Activated naive CD8-positive, alpha-beta T cell treated with anti-CD3 and anti-CD28 coated beads, Interleukin-2, amount 10 ng/mL, durations not matched to agents 7 days and 5 days (primary cell): ENCODE measurements at regions not wholly inside any gene's neighbourhood (a gene's known extent, or its start where the extent isn't known, plus 50 kb on each side); places are given as distances from the start of the nearest gene placed in this dataset.
"Not testable (repeated sequence)": the region's sequence is repeated elsewhere in the genome, so short reads cannot be mapped to it uniquely, and the experiment has no call there.

ENCODE experiments used
- ATAC-seq: fragments of 150-1000 bp; cut with Tn5 transposase; one replicate; pipeline ENCODE4 v1.10.0; 2021; ENCODE audit warnings: low read depth, moderate library complexity
- POLR2A ChIA-PET: fragments of 350-600 bp; sonication (Branson Sonifier 250); formaldehyde crosslinking; loops from one replicate; lab custom pipeline; 2021; ENCODE audit warnings: antibody characterized with exemption; lab: Charles Lee
- DNase-seq: peaks from one replicate; pipeline ENCODE4 v3.0.0; 2021
- H3K27ac Mint-ChIP-seq: one replicate; pipeline ENCODE4 v1.8.0; 2022; ENCODE audit warnings: mild to moderate bottlenecking, mixed read lengths
- H3K27me3 Mint-ChIP-seq: one replicate; pipeline ENCODE4 v1.8.0; 2022; ENCODE audit warnings: mild to moderate bottlenecking, moderate library complexity, mixed read lengths
- H3K36me3 Mint-ChIP-seq: one replicate; pipeline ENCODE4 v1.8.0; 2021; ENCODE audit warnings: mild to moderate bottlenecking, mixed read lengths
- H3K4me1 Mint-ChIP-seq: one replicate; pipeline ENCODE4 v1.8.0; 2021; ENCODE audit warnings: mixed read lengths
- H3K4me3 Mint-ChIP-seq: one replicate; pipeline ENCODE4 v1.8.0; 2022; ENCODE audit warnings: mild to moderate bottlenecking, moderate library complexity, mixed read lengths
- H3K9me3 Mint-ChIP-seq: one replicate; pipeline ENCODE4 v1.8.0; 2021; ENCODE audit warnings: mixed read lengths

DNA sequence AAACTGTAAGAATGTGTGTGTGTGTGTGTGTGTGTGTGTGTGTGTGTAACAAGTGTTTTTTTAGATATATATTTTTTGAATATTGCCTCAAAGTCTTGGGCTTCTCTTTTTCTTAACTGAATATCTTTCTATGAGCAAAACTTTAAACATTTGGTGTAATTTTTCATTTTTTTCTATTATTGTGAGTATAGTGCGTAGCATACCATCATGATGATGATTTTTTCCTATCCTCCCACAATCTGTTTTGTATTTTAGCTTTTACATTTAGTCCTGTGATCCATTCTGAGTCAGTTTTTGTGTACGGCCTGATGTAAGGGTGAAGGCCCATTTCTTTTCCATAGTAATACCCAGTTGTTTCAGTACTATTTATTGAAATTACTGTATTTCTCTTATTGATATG lies 680.6 kb downstream of the TTLL7 start:
- no peak overlapping the region for H3K4me3 Mint-ChIP-seq
- no peaks in the 10 kb centered on the region for H3K36me3 Mint-ChIP-seq
- no peak for ATAC-seq

DNA sequence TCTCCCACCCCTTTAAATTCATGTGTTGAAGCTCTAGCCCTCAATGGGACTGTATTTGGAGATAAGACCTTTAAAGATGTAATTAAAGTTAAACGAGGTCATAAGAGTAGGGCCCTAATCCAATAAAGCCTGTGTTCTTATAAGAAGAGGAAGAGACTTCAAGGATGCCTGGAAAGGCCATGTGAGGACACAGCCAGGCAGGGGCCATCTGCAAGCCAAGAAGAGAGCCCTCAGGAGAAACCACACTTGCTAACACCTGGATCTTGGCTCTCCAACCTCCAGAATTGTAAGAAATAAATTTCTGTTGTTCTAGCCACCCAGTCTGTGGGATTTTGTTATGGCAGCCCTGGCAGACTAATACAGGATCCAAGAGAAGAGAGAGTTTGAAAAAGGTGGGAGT lies 683.5 kb downstream of the TTLL7 start:
- ATAC-seq, H3K27me3 Mint-ChIP-seq, H3K4me1 Mint-ChIP-seq, DNase-seq, H3K27ac Mint-ChIP-seq, H3K9me3 Mint-ChIP-seq, H3K36me3 Mint-ChIP-seq, POLR2A ChIA-PET, H3K4me3 Mint-ChIP-seq: not testable (repeated sequence)

More for the DNA sequence above, 680.6 kb downstream of the TTLL7 start:
- H3K9me3 Mint-ChIP-seq, result peaks cover 1% of the 10 kb centered on the region
- H3K27ac Mint-ChIP-seq, result no peak overlapping the region
- no peak for DNase-seq
- no peaks in the 10 kb centered on the region for H3K4me1 Mint-ChIP-seq
- POLR2A ChIA-PET, result no interaction called here
- H3K27me3 Mint-ChIP-seq, result no peaks in the 10 kb centered on the region

DNA sequence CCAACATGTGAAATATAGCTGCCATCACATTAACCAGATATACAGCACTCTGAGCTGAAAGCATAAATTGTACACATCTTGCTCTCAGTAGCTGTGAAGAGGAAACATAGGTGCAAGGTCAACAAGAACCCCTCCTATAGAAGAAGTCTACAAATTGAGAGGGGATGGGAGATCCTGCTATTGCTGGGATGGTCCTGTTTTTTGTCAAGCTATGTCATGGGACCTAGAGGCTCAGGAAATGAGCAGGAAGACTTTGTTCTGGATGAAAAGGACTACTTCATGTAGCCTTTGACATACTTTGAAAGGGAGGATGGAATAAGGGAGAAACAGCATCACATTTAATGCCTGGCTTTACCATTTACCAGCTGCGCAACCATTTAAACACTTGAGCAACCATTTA lies 688.8 kb downstream of the TTLL7 start:
- H3K27ac Mint-ChIP-seq, H3K36me3 Mint-ChIP-seq, DNase-seq, H3K4me1 Mint-ChIP-seq, POLR2A ChIA-PET, H3K9me3 Mint-ChIP-seq, ATAC-seq, H3K27me3 Mint-ChIP-seq, H3K4me3 Mint-ChIP-seq: not testable (repeated sequence)

DNA sequence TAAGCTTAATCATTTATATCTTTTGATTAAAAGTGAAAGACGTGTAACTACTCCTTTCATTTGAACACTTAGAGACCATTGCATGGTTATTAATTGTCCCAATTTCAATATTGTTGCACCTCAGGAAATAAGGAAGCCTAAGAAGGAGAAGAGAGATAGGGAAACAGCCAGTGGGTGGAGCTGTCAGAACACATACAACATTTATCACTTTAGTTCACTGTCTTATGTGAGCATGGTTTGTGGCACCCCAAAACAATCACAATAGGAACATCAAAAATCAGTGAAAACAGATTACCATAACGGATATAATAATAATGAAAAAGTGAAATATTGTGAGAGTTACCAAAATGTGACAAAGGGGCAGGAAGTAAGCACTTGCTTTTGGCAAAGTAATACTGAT lies 689.9 kb downstream of the TTLL7 start:
- H3K4me1 Mint-ChIP-seq, DNase-seq, POLR2A ChIA-PET, ATAC-seq, H3K9me3 Mint-ChIP-seq, H3K27ac Mint-ChIP-seq, H3K27me3 Mint-ChIP-seq, H3K4me3 Mint-ChIP-seq, H3K36me3 Mint-ChIP-seq: not testable (repeated sequence)

DNA sequence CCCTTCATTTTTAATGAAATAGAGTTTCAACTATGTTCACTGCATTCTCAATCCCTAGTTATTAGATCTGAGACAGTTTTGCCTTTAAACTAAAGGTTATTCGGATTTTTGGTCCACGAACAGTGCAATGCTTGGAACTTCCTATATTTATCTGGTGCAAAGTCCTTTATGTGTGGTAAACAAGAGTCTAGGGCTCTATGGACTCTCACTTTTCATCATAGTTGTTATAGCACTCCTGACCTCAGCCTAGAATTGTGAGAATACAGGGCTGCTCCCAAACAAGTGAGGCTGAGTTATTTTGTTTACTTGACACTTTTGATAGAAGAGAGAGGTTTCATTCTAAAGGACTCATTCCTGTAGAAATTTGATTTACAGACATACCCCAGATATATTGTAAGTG lies 692.1 kb downstream of the TTLL7 start:
- H3K4me1 Mint-ChIP-seq, H3K27me3 Mint-ChIP-seq, H3K36me3 Mint-ChIP-seq, H3K27ac Mint-ChIP-seq, DNase-seq, H3K4me3 Mint-ChIP-seq, H3K9me3 Mint-ChIP-seq, ATAC-seq, POLR2A ChIA-PET: not testable (repeated sequence)

DNA sequence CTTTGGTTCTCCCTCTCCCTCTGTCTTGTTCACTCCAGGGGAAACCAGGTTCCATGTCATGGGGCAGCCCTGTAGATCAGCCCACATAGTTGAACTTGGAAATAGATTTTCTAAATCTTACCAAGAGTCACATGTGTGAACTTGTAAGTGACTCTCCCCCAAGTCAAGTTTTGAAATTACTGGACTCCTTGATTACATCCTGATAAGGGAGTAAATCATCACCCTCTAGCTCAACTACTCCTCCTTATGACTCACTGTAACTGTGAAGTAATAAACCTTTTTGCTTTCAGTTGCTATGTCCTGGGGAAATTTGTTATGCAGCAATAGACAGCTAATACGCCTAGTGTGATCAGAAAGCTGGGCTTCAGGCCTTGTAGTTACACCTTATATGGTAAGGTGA lies 703.3 kb downstream of the TTLL7 start:
- H3K36me3 Mint-ChIP-seq, H3K4me3 Mint-ChIP-seq, H3K4me1 Mint-ChIP-seq, H3K27me3 Mint-ChIP-seq, H3K9me3 Mint-ChIP-seq, ATAC-seq, DNase-seq, POLR2A ChIA-PET, H3K27ac Mint-ChIP-seq: not testable (repeated sequence)

DNA sequence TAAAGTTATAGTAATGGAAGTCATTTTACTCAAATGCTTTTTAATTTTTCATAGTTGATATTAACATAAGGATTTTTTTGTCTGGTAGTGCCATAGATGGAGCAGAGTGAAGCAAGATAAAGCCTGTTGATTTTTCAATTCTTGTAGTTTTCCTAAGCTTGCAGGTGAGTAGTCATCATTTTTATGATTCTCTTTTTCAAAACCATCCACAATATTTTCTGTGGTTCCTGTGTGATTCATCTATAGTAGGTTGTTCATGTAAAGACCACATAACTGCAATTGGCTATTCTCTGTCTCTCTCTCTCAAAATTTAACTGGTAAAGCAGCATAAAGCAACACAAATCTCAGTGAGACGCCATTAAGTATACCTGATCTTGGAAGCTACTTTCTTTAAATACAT lies 711.5 kb downstream of the TTLL7 start:
- H3K27ac Mint-ChIP-seq, H3K4me3 Mint-ChIP-seq, H3K36me3 Mint-ChIP-seq, H3K4me1 Mint-ChIP-seq, H3K9me3 Mint-ChIP-seq, H3K27me3 Mint-ChIP-seq, DNase-seq, POLR2A ChIA-PET, ATAC-seq: not testable (repeated sequence)

DNA sequence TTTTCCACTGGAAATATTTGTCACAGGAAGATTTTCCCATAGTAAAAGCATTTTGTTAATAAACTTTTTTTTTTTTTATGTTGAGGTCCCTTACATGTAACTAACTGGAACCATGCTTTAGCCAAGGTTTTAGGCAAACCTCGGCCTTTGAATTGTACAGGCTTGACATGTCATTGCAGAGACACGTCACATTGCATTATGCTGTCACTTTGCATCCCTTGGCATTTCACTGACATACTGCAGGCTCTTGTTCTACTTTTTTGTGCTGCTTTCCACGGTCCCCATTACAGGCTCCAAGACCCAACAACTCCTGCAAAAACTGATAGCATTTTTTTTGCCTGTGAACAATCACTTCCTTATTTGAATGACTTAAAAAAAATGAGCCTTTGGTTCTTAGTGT lies 724.3 kb downstream of the TTLL7 start:
- ATAC-seq, H3K36me3 Mint-ChIP-seq, H3K9me3 Mint-ChIP-seq, H3K4me3 Mint-ChIP-seq, POLR2A ChIA-PET, H3K4me1 Mint-ChIP-seq, DNase-seq, H3K27me3 Mint-ChIP-seq, H3K27ac Mint-ChIP-seq: not testable (repeated sequence)

DNA sequence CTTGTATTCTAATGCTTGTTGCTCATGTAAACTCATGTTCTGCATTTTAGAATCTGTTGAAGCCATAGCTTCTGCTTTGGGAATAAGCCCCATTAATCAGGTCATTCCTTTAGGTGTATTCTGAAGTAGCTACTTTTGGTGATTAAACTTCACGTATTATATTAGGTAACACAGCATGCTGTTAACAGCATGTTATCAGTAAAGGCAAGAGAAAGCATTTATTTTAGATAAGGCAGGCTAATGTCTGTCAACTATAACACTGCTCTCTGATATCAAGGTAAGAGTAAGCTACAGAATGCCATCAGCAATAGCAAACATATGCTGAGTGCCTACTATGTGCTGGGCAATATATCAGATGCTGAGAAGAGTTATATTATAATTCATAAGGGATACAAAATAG lies 726.4 kb downstream of the TTLL7 start:
- H3K9me3 Mint-ChIP-seq, H3K4me1 Mint-ChIP-seq, DNase-seq, H3K27me3 Mint-ChIP-seq, POLR2A ChIA-PET, H3K4me3 Mint-ChIP-seq, H3K27ac Mint-ChIP-seq, H3K36me3 Mint-ChIP-seq, ATAC-seq: not testable (repeated sequence)

DNA sequence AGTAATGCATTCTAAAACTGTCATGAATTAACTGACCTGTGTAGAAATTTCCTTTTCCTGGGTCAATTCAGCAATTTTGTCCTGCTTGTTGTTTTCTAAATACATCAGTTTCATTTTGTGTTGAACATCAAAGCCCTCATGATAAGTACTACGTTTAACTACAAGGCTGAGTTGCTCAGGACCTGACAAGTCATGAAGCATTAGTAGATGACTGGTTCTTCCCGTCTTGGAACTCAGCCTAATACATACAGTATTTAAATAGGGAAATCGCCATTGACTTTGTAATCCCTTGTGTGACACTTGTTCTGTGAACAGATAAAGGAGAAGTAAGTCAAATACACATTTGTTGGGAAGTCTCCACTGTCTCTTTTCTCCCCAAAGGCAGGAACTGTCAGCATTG lies 727.1 kb downstream of the TTLL7 start:
- ATAC-seq, POLR2A ChIA-PET, H3K4me1 Mint-ChIP-seq, H3K9me3 Mint-ChIP-seq, H3K36me3 Mint-ChIP-seq, H3K27me3 Mint-ChIP-seq, H3K27ac Mint-ChIP-seq, DNase-seq, H3K4me3 Mint-ChIP-seq: not testable (repeated sequence)

DNA sequence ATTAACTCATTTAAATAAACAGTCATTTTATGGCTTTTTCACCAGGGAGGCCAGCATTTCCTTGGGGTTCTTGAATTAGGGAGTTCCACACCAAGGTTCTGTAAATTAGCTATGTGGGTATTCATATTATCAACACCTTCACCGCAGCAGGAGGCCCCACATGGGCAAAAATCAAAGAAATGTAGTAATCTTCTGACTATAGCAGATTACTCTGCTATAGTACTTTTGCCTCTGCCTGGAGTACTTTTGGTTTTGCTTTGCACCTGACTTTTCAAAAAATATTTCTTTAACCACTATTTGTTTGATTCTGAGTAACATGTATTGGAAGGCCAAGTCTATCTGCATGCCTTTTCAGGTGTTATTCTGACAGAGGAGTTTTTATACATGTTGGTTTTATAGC lies 728.1 kb downstream of the TTLL7 start:
- POLR2A ChIA-PET, H3K27me3 Mint-ChIP-seq, H3K4me1 Mint-ChIP-seq, DNase-seq, H3K27ac Mint-ChIP-seq, H3K9me3 Mint-ChIP-seq, H3K4me3 Mint-ChIP-seq, H3K36me3 Mint-ChIP-seq: not testable (repeated sequence)
- ATAC-seq, result peak; percentile 65

DNA sequence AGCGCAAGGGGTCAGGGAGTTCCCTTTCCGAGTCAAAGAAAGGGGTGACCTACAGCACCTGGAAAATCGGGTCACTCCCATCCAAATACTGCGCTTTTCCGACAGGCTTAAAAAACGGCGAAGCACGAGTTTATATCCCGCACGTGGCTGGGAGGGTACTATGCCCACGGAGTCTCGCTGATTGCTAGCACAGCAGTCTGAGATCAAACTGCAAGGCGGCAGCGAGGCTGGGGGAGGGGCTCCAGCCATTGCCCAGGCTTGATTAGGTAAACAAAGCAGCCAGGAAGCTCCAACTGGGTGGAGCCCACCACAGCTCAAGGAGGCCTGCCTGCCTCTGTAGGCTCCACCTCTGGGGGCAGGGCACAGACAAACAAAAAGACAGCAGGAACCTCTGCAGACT lies 735.1 kb downstream of the TTLL7 start:
- DNase-seq, H3K27ac Mint-ChIP-seq, H3K27me3 Mint-ChIP-seq, H3K36me3 Mint-ChIP-seq, H3K4me3 Mint-ChIP-seq, H3K4me1 Mint-ChIP-seq, POLR2A ChIA-PET, ATAC-seq, H3K9me3 Mint-ChIP-seq: not testable (repeated sequence)

DNA sequence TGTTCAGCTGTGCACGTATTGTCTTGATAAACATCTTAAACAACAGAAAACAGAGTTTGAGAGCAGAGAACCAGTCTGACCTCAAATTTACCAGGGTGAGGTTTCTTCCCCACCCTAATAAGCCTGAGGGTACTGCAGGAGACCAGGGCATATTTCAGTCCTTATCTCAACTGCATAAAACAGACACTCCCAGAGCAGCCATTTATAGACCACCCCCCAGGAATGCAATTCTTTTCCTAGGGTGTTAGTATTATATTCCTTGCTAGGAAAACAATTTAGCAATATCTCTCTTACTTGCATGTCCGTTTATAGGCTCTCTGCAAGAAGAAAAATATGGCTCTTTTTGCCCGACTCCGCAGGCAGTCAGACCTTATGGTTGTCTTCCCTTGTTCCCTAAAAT lies 747.2 kb downstream of the TTLL7 start:
- H3K27ac Mint-ChIP-seq, H3K4me3 Mint-ChIP-seq, POLR2A ChIA-PET, H3K27me3 Mint-ChIP-seq, H3K4me1 Mint-ChIP-seq, ATAC-seq, DNase-seq, H3K9me3 Mint-ChIP-seq, H3K36me3 Mint-ChIP-seq: not testable (repeated sequence)

DNA sequence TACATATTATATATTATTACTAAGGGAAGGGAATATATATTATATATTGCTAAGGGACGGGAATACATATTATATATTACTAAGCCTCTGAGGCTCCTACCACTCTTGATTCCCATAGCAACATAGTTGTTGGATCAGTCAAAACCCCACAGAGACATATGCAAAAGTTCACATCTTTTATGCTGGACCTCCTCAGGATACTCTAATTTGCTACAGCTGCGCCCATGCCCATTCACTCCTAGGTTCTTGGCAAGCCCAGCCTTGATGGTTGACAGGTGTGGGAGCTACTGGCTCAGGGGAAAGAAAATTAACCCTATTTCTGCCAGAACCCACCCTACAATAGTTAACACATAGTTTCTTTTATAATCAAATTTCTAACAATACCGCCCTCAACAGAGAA lies 752.2 kb downstream of the TTLL7 start:
- H3K36me3 Mint-ChIP-seq, H3K4me3 Mint-ChIP-seq, DNase-seq, H3K9me3 Mint-ChIP-seq, H3K27me3 Mint-ChIP-seq, POLR2A ChIA-PET, H3K27ac Mint-ChIP-seq, H3K4me1 Mint-ChIP-seq, ATAC-seq: not testable (repeated sequence)

DNA sequence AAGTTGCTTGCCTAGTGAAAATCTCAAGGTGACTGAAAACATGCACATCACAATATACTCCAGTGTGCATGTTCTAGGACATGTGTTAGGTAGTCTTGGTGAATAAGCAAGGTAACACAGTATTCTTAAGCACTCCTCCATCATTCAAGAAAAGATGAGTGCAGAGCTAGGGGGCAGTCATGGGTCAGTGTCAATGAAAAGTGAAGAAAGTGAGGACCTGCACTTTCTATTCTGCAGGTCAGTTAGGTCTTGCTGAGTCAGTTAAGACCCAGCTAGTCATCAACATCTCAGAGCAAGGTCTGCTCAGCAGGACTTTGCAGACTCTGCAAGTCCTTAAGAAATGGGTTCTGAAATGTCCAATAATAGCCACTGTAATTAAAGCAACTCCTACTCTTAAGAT lies 754.1 kb downstream of the TTLL7 start:
- POLR2A ChIA-PET, DNase-seq, H3K4me1 Mint-ChIP-seq, H3K27ac Mint-ChIP-seq, ATAC-seq, H3K27me3 Mint-ChIP-seq, H3K4me3 Mint-ChIP-seq, H3K9me3 Mint-ChIP-seq, H3K36me3 Mint-ChIP-seq: not testable (repeated sequence)
